NCI-H2227 treated with DMSO at 0.1 percent for 48 hours (cell line): ENCODE measurements at regions not wholly inside any gene's neighbourhood (a gene's known extent, or its start where the extent isn't known, plus 50 kb on each side); places are given as distances from the start of the nearest gene placed in this dataset.
"Not testable (repeated sequence)": the region's sequence is repeated elsewhere in the genome, so short reads cannot be mapped to it uniquely, and the experiment has no call there.

Source experiments
- DNase-seq: peaks from one replicate; lab custom pipeline; 2025; lab: John Stamatoyannopoulos, UW

- no peak for DNase-seq
Observed at GRCh38 chr3:176870451-176870850, 326.8 kb downstream of the TBL1XR1 start.

- DNase-seq: no peak
Observed at GRCh38 chr3:176867681-176868663, 329.3 kb downstream of the TBL1XR1 start.

GRCh38 chr3:176861137-176861536 lies 336.1 kb downstream of the TBL1XR1 start:
- no peak for DNase-seq

- DNase-seq: no peak
Observed at GRCh38 chr3:176856721-176857120, 340.6 kb downstream of the TBL1XR1 start.

- DNase-seq: no peak
Observed at GRCh38 chr3:176855901-176856486, 341.3 kb downstream of the TBL1XR1 start.

- no peak for DNase-seq
Observed at GRCh38 chr3:176855213-176855612, 342.1 kb downstream of the TBL1XR1 start.

- DNase-seq: no peak
Observed at GRCh38 chr3:176850498-176850897, 346.8 kb downstream of the TBL1XR1 start.

GRCh38 chr3:176848431-176849214 lies 348.7 kb downstream of the TBL1XR1 start:
- DNase-seq: no peak

GRCh38 chr3:176842914-176843313 lies 354.4 kb downstream of the TBL1XR1 start:
- no peak for DNase-seq

GRCh38 chr3:176840641-176841286 lies 356.5 kb downstream of the TBL1XR1 start:
- DNase-seq: no peak

- no peak for DNase-seq
Observed at GRCh38 chr3:176839901-176840300, 357.4 kb downstream of the TBL1XR1 start.

GRCh38 chr3:176839466-176839865 lies 357.8 kb downstream of the TBL1XR1 start:
- no peak for DNase-seq

- DNase-seq: not testable (repeated sequence)
Observed at GRCh38 chr3:176827244-176827643, 370.0 kb downstream of the TBL1XR1 start.

GRCh38 chr3:176824811-176825210 lies 372.5 kb downstream of the TBL1XR1 start:
- no peak for DNase-seq

- no peak for DNase-seq
Observed at GRCh38 chr3:176820764-176821163, 376.5 kb downstream of the TBL1XR1 start.

- DNase-seq: no peak
Observed at GRCh38 chr3:176816937-176817336, 380.3 kb downstream of the TBL1XR1 start.

GRCh38 chr3:176814285-176814684 lies 383.0 kb downstream of the TBL1XR1 start:
- DNase-seq: no peak

- DNase-seq: no peak
Observed at GRCh38 chr3:176807938-176808337, 389.3 kb downstream of the TBL1XR1 start.

- no peak for DNase-seq
Observed at GRCh38 chr3:176799675-176800074, 397.6 kb downstream of the TBL1XR1 start.

- no peak for DNase-seq
Observed at GRCh38 chr3:176798680-176799079, 398.6 kb downstream of the TBL1XR1 start.

- DNase-seq: no peak
Observed at GRCh38 chr3:176796371-176796770, 400.9 kb downstream of the TBL1XR1 start.

GRCh38 chr3:176795891-176796290 lies 401.4 kb downstream of the TBL1XR1 start:
- DNase-seq: no peak
